Inflammatory macrophage (primary cell): ENCODE measurements at regions not wholly inside any gene's neighbourhood (a gene's known extent, or its start where the extent isn't known, plus 50 kb on each side); places are given as distances from the start of the nearest gene placed in this dataset.
"Not testable (repeated sequence)": the region's sequence is repeated elsewhere in the genome, so short reads cannot be mapped to it uniquely, and the experiment has no call there.

Experiments
- DNase-seq, 2 donors: peaks; one replicate each; pipeline ENCODE4 v3.0.0-alpha.2; 2020 to 2022

- DNase-seq, result no peak
Measured at GRCh38 chr9:87781331-87781730, 55.4 kb downstream of the CTSL start.

- DNase-seq, result peak in 1 of 2 donors; percentile 39
Measured at GRCh38 chr9:87783180-87783579, 57.3 kb downstream of the CTSL start.

- not testable (repeated sequence) for DNase-seq
Measured at GRCh38 chr9:87785315-87785970, 59.5 kb downstream of the CTSL start.

- DNase-seq, result no peak
Measured at GRCh38 chr9:87786423-87786822, 60.5 kb downstream of the CTSL start.

- DNase-seq, result no peak
Measured at GRCh38 chr9:87786876-87787275, 61.0 kb downstream of the CTSL start.

- DNase-seq, result peak; percentile 47 to 53
Measured at GRCh38 chr9:87787735-87788134, 61.8 kb downstream of the CTSL start.

GRCh38 chr9:87792831-87793288 lies 66.9 kb downstream of the CTSL start:
- DNase-seq, result peak; percentile 99 to 100

GRCh38 chr9:87793292-87793691 lies 67.4 kb downstream of the CTSL start:
- DNase-seq, result peak; percentile 89 to 91

GRCh38 chr9:87795178-87795577 lies 69.3 kb downstream of the CTSL start:
- no peak for DNase-seq

- peak; percentile 60 to 64 for DNase-seq
Measured at GRCh38 chr9:87796196-87796595, 70.3 kb downstream of the CTSL start.

- DNase-seq, result peak; percentile 36 to 40
Measured at GRCh38 chr9:87798261-87798833, 72.4 kb downstream of the CTSL start.

GRCh38 chr9:87799503-87799902 lies 73.6 kb downstream of the CTSL start:
- DNase-seq, result no peak

GRCh38 chr9:87800456-87800855 lies 74.5 kb downstream of the CTSL start:
- DNase-seq, result no peak

- no peak for DNase-seq
Measured at GRCh38 chr9:87801013-87801412, 75.1 kb downstream of the CTSL start.

- no peak for DNase-seq
Measured at GRCh38 chr9:87803166-87803565, 77.2 kb downstream of the CTSL start.

GRCh38 chr9:87803623-87804345 lies 77.9 kb downstream of the CTSL start:
- no peak for DNase-seq

GRCh38 chr9:87805259-87805658 lies 77.4 kb upstream of the SPATA31E1 start:
- DNase-seq, result no peak

GRCh38 chr9:87810008-87810407 lies 72.7 kb upstream of the SPATA31E1 start:
- no peak for DNase-seq

GRCh38 chr9:87810679-87811178 lies 71.9 kb upstream of the SPATA31E1 start:
- no peak for DNase-seq

GRCh38 chr9:87812375-87813118 lies 70.1 kb upstream of the SPATA31E1 start:
- peak; percentile 66 to 86 for DNase-seq

- no peak for DNase-seq
Measured at GRCh38 chr9:87813119-87813463, 69.6 kb upstream of the SPATA31E1 start.

GRCh38 chr9:87816036-87816435 lies 66.6 kb upstream of the SPATA31E1 start:
- DNase-seq, result no peak

GRCh38 chr9:87818308-87818707 lies 64.4 kb upstream of the SPATA31E1 start:
- no peak for DNase-seq
